GM18520 (cell line): ENCODE measurements at regions not wholly inside any gene's neighbourhood (a gene's known extent, or its start where the extent isn't known, plus 50 kb on each side); places are given as distances from the start of the nearest gene placed in this dataset.

Source experiments
- ATAC-seq: cut with Tn5 transposase; IDR thresholded peaks from one replicate; pipeline ENCODE4 v1.9.1; 2021; ENCODE audit not compliant: unreplicated experiment

DNA sequence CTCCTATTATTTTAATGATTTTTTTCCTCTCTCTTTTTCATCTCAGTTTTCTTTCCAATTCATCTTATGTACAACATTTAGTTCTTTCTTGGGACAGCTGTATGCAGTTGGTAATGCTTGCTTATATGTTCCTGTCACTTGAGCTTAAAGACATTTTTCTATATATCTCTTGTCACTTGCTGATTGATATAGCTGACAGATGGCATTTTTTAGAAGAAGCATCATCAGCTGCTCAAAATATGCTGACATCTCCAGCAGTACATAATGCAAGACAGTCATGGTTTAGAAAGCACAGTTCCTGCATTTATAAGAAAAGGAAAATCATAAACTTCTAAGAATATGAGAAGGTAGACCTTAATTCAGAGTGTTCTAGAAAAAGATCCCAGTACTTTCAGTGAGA, 56.5 kb downstream of the DCAF8L1 start:
- no peak for ATAC-seq

DNA sequence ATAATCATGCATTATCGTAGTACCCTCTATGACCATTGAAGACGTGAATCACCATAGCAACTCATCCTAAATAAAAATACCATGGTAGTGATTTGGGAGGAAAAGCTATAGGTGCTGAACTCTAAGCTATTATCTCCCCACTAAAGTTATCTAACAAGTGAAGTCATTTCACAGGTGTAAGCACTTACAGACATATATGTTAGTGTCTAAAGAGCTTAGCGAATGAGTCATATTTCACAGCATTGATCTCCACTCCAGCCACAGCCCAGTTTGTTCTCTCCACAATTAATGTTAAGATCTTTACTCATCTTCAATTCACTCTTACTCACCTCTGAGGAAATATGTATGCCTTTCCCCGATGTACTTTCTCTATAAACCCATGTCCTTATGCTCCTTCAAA, 57.0 kb downstream of the DCAF8L1 start:
- ATAC-seq, result no peak

DNA sequence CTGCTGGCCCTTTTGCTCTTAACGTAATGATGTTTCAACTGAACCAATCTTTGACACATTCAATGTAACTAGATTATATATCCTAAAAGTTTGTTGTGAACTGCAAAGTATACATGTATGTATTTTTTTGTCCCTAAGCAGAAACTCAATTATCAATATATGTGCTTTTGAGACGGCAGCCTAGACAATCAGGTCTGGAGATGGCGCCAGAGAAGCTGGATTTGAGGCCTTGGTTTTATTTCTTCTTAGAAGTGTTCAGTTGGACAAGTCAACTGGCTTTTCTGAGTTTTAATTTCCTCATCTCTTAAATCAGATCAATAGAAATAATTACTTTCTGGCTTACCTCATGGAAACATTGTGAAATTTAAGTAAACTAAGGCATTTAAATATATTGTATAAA, 62.5 kb downstream of the DCAF8L1 start:
- no peak for ATAC-seq

DNA sequence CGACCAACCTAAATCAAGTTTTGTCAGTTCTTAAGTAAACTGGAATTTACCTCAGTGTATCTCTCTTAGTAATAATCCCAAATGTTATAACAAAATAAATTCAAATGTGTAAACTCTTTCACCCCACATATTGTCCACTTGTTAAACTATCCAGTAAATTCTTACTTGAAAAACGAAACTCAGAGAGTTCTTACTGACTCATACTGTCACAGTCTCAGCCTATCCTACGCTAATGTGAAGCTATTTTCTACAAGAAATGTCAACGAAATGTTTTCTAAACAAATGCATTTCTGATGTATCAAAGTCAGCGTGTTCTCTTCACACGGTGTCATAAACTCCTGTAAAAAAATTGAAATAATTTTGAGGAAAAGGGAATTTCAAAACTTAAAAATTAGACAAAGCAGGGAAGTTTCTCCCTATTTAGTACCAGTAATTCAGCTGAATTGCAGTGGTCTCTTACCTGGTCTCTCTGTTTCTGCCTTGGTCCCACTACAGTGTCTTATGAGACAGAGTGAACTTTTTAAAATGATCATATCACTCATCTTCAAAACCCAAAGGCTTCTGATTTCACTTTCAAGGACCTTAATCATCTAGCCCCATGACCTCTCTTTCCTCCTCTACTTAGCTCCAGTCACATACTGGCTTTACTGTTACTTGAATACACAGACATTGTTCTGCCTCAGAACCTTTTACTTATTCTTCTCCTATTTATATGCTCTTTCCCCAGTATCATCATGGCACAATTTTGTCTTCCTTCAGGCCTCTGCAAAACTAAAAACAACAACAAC, 63.3 kb downstream of the DCAF8L1 start:
- no peak for ATAC-seq

DNA sequence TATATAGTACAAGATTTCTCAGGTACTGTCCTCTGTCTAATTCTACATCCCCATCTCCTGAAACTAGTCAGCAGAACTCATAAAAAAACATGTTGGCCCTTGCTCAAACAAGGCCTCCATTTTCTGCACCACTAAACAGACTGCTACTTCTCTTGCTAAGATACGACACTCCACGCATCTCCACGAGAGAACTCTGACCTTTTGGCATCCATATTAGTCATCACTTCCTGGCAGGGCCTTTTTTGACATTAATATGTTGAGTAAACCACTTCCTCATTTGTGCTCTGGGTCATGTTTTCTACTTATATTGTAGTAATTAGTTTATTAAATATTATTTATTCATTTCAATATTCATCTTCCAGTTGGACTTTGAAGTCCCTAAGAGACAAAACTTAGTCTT, 65.6 kb downstream of the DCAF8L1 start:
- ATAC-seq, result peak; percentile 76

DNA sequence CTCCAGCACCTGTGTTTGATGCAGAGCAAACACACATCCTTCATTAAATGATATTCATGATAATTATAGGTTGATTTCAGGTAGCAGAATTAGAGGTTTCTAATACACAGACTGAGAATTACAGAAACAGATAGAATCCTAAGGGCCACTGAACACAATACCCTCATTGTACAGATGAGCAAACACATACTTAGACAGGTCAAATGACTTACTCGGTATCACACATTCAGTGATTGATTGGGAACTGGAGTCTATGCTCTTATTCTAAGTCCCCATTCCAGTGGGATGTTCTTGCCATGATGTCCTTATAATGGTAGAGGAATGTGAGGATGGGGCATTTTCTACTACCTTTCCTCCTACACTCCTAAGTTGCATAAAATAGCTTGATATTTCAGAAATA, 70.8 kb downstream of the DCAF8L1 start:
- ATAC-seq, result no peak

DNA sequence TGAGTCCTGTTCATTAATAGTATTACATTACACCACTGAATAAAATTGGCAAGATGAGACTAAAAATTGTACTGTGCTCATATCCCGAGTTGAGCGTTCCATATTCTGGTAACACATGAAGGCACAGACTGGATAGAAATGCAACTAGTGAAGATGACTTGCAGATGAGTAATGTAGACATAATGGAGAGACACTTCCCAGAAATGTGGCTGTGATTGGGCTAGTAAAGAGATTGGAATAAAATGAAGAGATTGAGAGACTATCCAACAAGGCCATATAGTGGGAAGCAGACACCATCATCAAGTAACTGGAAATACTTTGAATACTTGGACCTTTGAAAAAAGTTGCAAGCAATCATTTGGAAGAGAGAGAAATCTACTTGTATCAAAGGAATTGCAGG, 77.3 kb downstream of the DCAF8L1 start:
- no peak for ATAC-seq

DNA sequence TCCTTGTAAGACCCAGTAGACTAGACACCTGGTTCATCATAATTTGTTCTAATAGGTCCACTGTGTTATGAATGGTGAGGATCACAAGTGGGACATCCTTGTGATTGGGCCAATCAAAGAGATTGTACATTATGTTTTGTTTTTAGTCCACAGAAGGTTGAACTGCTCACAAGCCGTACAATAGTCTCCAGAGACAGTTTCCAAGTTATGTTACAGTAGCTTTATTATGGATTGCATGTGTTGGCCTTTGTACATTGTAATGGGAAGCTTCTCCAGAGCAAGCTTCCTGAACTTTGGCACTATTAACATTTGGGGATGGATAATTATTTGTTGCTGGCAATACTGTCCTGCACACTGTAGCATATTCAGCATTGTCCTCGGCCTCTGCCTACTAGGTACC, 86.1 kb downstream of the MAGEB10 start:
- ATAC-seq, result no peak

DNA sequence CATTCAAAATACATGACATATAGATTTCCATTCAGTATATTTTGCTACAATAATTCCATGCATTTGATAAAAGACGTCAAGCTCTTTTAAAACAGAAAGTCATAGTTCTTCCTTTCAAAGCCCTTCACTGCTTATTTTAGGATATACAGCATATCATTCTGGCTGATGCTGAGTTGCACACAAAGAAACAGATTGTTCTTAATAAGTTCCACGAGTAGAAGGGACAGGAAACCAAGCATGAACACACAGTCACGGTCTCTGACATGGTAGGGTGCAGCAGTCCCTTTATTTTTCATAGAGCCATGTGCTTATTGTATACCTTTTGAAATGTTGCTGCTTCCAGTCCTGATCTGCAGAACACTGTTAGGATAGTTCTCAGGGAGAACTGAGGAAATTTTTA, 85.4 kb downstream of the MAGEB10 start:
- ATAC-seq, result no peak

DNA sequence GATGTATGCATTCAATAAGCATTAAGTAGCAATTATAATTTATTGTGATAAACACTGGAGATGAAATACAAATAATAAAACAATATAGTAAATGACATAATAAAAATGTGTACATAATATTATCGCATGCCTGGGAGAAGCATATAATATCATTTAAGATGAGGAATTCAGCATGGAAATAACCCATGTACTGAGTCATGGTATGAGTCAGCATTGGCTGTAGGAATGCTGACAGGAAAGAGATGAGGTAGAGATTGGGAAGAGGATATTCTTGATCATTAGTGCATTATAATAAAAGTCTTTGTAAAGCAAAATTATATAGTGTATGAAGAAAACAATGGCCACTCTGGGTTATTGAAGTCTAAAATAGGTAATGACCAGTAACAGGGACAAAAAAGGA, 82.8 kb downstream of the MAGEB10 start:
- no peak for ATAC-seq

DNA sequence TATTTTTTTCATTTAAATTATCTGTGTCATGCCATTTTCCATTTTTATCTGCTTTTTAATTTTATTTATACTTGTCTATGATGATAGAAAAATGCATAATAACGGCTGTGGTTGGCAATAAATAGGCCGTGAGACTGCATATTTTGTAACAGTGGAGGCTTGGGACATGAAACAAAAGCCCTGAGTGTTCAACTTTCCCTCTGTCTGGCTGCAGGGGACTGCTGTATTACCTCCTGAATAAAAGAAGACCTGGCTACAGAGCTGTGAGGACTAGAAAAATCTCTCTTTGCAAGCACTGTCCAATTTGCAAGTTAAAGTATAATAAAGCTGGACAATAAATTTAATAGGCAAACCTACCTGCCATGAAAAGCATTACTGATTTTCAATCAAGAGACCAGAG, 82.1 kb downstream of the MAGEB10 start:
- no peak for ATAC-seq

DNA sequence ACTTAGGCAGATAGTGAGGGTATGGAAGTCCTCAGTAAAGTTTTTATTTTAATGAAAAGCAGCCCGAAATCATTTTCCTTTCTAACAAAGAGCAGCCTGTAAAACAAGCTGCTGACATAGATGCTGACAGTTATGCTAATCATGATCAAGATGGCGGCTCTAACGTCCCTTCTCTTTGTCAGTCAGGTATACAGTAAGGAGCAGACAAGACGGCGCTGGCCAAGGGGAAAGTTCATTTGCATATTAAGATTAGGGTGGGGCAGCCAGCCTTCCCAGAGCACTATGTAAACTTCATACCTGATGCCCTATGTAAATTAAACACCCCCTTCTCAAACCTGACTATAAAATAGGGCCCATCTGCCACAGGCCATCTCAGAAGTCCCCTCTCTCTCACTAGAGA, 76.9 kb downstream of the MAGEB10 start:
- no peak for ATAC-seq

DNA sequence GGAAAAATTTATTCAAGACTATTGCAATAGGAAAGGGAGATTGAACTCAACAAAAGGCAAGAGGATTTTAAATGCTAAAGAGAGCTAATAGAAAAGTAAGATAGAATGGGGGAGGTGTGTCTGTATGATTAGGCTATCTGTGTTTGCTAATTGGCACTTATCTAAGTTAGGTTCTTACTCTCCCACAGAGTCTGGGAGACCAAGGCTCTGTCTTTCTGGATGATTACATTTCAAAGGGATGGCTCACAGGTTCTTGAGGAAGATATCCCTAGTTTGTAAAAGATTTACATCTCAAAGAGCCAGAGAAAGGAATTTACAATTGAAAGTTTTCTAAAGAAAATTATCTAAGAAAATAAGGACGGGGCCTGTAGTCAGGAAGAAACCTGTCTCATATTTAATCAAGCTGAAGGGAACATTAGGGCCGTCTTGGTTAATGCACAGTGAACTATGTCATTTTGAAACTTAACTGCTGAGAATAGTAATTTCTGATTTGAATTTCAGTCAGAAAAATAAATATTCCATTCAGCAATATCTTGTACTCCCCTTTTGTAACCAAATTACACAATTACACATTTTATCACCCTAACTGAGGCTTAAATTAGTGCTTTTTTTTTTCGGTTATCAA, 75.8 kb downstream of the MAGEB10 start:
- ATAC-seq, result no peak

DNA sequence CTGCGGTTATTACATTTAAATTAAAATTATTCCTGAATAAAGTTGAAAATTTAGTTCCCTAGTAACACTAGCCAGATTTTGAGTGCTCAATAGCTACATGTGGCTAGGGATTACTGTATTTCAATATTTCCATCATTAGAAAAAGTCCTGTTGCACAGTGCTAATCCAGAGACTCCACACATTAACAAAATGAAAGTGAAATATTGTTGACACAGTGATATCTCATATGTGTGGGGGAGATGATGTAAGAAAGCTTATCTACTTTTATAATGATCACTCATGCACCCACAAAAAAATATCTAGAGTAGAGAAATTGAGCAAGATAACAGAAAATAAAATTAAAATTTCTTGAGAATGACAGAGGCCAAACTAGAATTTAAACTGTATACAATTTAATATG, 74.9 kb downstream of the MAGEB10 start:
- ATAC-seq, result no peak

DNA sequence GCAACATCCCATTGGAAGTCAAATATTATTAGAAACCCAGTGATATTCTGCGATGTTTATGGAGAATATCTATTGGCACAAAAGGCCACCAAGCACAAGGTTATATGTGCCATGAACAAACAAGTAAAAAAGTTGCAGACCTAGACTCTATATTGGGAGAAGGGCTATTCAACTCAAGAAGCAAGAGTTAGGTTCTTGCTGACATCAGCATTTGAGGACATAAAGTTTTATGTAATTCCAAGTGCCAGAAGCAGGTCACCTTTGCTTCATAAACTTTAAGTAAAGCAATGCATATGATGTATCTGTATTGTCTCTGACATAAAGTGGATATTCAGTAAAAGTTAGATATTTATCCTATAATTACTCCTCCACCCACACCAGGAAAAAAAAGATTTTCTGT, 71.1 kb downstream of the MAGEB10 start:
- ATAC-seq, result no peak
